HCT116 (cell line): ENCODE measurements at regions not wholly inside any gene's neighbourhood (a gene's known extent, or its start where the extent isn't known, plus 50 kb on each side); places are given as distances from the start of the nearest gene placed in this dataset.

ENCODE experiments used
- ATAC-seq: fragments of 200-7000 bp; cut with Tn5 transposase; 2 replicates; pipeline ENCODE4 v1.9.1; 2020; ENCODE audit warnings: mild to moderate bottlenecking, moderate library complexity
- BruUV-seq: library from RNA; stranded (reverse); fragments of 400-500 nt; replicated peaks from 2 replicates; lab custom pipeline; 2021; lab: Mats Ljungman, UMichigan
- CTCF ChIA-PET: fragments of 300-600 bp; sonication (Branson Sonifier 250); formaldehyde crosslinking; loops from one replicate; lab custom pipeline; 2021; ENCODE audit warnings: antibody characterized with exemption; lab: Charles Lee
- POLR2A ChIA-PET: fragments of 300-600, 350-600 bp; sonication (Branson Sonifier 250); formaldehyde crosslinking; loops from one replicate; lab custom pipeline; 2021; ENCODE audit warnings: antibody characterized with exemption; lab: Charles Lee
- RAD21 ChIA-PET, 2 experiments: fragments of 300-600 bp; sonication (Branson Sonifier 250); formaldehyde crosslinking; loops; one replicate each; lab custom pipeline; 2023; ENCODE audit warnings: low total read pairs in 2 of 2; ENCODE audit not compliant: uncharacterized antibody in 2 of 2, unreplicated experiment in 2 of 2, low non-redundant PET in 1 of 2; lab: Charles Lee
- DNase-seq: peaks from one replicate; pipeline ENCODE4 v3.0.0-alpha.2; 2010; ENCODE audit warnings: low read depth, low spot score
- H2AFZ ChIP-seq: fragments of 200-600 bp; shearing (Covaris generic), sonication (generic); 2 replicates; pipeline ENCODE4 v1.6.1; 2017; ENCODE audit warnings: low read depth, mixed run types, mixed read lengths, antibody characterized with exemption, low read length; ENCODE audit not compliant: poor library complexity, severe bottlenecking
- H3K27ac ChIP-seq: 2 replicates; pipeline ENCODE4 v1.5.1; 2012; ENCODE audit warnings: low read depth, low read length
- H3K27me3 ChIP-seq: fragments of 200-600 bp; sonication (generic); 2 replicates; pipeline ENCODE4 v1.6.1; 2016; ENCODE audit warnings: mixed run types, low read length, mixed read lengths; ENCODE audit not compliant: insufficient read depth
- H3K36me3 ChIP-seq, 2 experiments: fragments of 200-500 bp in 1 of 2; fragments of 200-600 bp in 1 of 2; sonication (Bioruptor generic) in 1 of 2; sonication (generic) in 1 of 2; 2 replicates each; pipeline versions ENCODE4 v1.5.1 to v1.6.1; 2014 to 2016; ENCODE audit warnings: low read length in 2 of 2, inconsistent platforms in 1 of 2, mixed read lengths in 1 of 2, mixed run types in 1 of 2; ENCODE audit not compliant: insufficient read depth in 2 of 2, control insufficient read depth in 1 of 2
- H3K4me1 ChIP-seq, 2 experiments: fragments of 200-600 bp in 1 of 2; sonication (generic) in 1 of 2; 2 replicates each; pipeline versions ENCODE4 v1.5.1 to v1.6.1; 2012 to 2017; ENCODE audit warnings: low read length in 2 of 2, inconsistent platforms in 1 of 2, mild to moderate bottlenecking in 1 of 2, mixed read lengths in 1 of 2, mixed run types in 1 of 2, moderate library complexity in 1 of 2; ENCODE audit not compliant: insufficient read depth in 2 of 2, control insufficient read depth in 1 of 2
- H3K4me2 ChIP-seq: fragments of 200-600 bp; sonication (generic); 2 replicates; pipeline ENCODE4 v1.6.1; 2017; ENCODE audit warnings: mixed run types, low read length, mixed read lengths
- H3K4me3 ChIP-seq, 2 experiments: fragments of 200-600 bp in 1 of 2; sonication (generic) in 1 of 2; replicated peaks in 1 of 2; 2 replicates each; pipeline ENCODE4 v1.5.1; 2011 to 2016; ENCODE audit warnings: low read length in 2 of 2, control low read depth in 1 of 2, low read depth in 1 of 2, mild to moderate bottlenecking in 1 of 2, mixed read lengths in 1 of 2, mixed run types in 1 of 2
- H3K79me2 ChIP-seq: fragments of 200-600 bp; sonication (generic); 2 replicates; pipeline ENCODE4 v1.6.1; 2017; ENCODE audit warnings: mild to moderate bottlenecking, mixed run types, low read length, moderate library complexity, mixed read lengths; ENCODE audit not compliant: insufficient read depth
- H3K9ac ChIP-seq: fragments of 200-600 bp; sonication (generic); 2 replicates; pipeline ENCODE4 v1.6.1; 2016; ENCODE audit warnings: low read length, mixed read lengths
- H3K9me2 ChIP-seq: fragments of 200-600 bp; sonication (generic), shearing (Covaris generic); 2 replicates; pipeline ENCODE4 v1.6.1; 2017; ENCODE audit warnings: mixed run types, mild to moderate bottlenecking, moderate library complexity; ENCODE audit not compliant: insufficient read depth
- H3K9me3 ChIP-seq, 2 experiments: fragments of 200-500 bp in 1 of 2; fragments of 200-600 bp in 1 of 2; sonication (Bioruptor generic) in 1 of 2; sonication (generic) in 1 of 2; 2 replicates each; pipeline ENCODE4 v1.6.1; 2014 to 2017; ENCODE audit warnings: low read length in 2 of 2, mixed read lengths in 2 of 2, inconsistent platforms in 1 of 2, low read depth in 1 of 2, mild to moderate bottlenecking in 1 of 2, mixed run types in 1 of 2, moderate library complexity in 1 of 2; ENCODE audit not compliant: control insufficient read depth in 1 of 2, insufficient read depth in 1 of 2
- H4K20me1 ChIP-seq: fragments of 200-600 bp; sonication (generic), shearing (Covaris generic); 2 replicates; pipeline ENCODE4 v1.6.1; 2017; ENCODE audit warnings: mixed run types, mild to moderate bottlenecking, moderate library complexity; ENCODE audit not compliant: insufficient read depth
- CBX3 ChIP-seq: IDR thresholded peaks from 2 replicates; pipeline ENCODE4 v1.6.1; 2012; ENCODE audit warnings: low read depth
- CEBPB ChIP-seq: IDR thresholded peaks from 2 replicates; pipeline ENCODE4 v1.6.1; 2012; ENCODE audit warnings: low read depth
- FOSL1 ChIP-seq: IDR thresholded peaks from 2 replicates; pipeline ENCODE4 v1.6.1; 2012; ENCODE audit warnings: low read depth
- MAX ChIP-seq: IDR thresholded peaks from 2 replicates; pipeline ENCODE4 v1.6.1; 2012
- POLR2A ChIP-seq: IDR thresholded peaks from 2 replicates; pipeline ENCODE4 v1.7.0; 2011; ENCODE audit warnings: borderline replicate concordance; ENCODE audit not compliant: insufficient read depth, insufficient read length; ENCODE audit errors: extremely low read depth
- POLR2AphosphoS5 ChIP-seq: IDR thresholded peaks from 2 replicates; pipeline ENCODE4 v1.6.1; 2011; ENCODE audit warnings: mild to moderate bottlenecking, low read depth, low read length, moderate library complexity
- RAD21 ChIP-seq: IDR thresholded peaks from 2 replicates; pipeline ENCODE4 v1.6.1; 2012; ENCODE audit warnings: low read depth, mild to moderate bottlenecking
- SIN3A ChIP-seq: IDR thresholded peaks from 2 replicates; pipeline ENCODE4 v1.6.1; 2012; ENCODE audit warnings: low read depth
- SP1 ChIP-seq: IDR thresholded peaks from 2 replicates; pipeline ENCODE4 v1.6.1; 2012; ENCODE audit warnings: low read depth
- YY1 ChIP-seq: IDR thresholded peaks from 2 replicates; pipeline ENCODE4 v1.6.1; 2011; ENCODE audit warnings: low read length, low read depth, moderate library complexity, mild to moderate bottlenecking; ENCODE audit not compliant: insufficient replicate concordance; ENCODE audit errors: extremely low read depth
- ZFX ChIP-seq: fragments of 450-650 bp; IDR thresholded peaks from 2 replicates; pipeline ENCODE4 v1.6.1; 2017
- ZNF274 ChIP-seq: fragments of 200-500 bp; sonication (Bioruptor generic); IDR thresholded peaks from 2 replicates; pipeline ENCODE4 v1.6.1; 2014; ENCODE audit warnings: mild to moderate bottlenecking, low read depth, low read length, inconsistent platforms
- intact Hi-C: fragments of 100-400 bp; cut with micrococcal nuclease; formaldehyde crosslinking; loops from 2 replicates; pipeline ENCODE4 v1.10.0; 2022
- TF ChIP-seq, protein P1 (sequence below): IDR thresholded peaks from 2 replicates; pipeline ENCODE4 v1.6.1; 2012; ENCODE audit warnings: low read depth
- TF ChIP-seq, protein P2 (sequence below): IDR thresholded peaks from 2 replicates; pipeline ENCODE4 v1.6.1; 2011; ENCODE audit warnings: mild to moderate bottlenecking, low read length, moderate library complexity; ENCODE audit not compliant: insufficient replicate concordance; ENCODE audit errors: extremely low read depth

- Histone ChIP-seq H3K36me3 (no peaks in the 10 kb centered on the region), H4K20me1 (no peaks in the 10 kb centered on the region), H3K4me2 (no peak overlapping the region), H2AFZ (no peak overlapping the region), H3K27ac (no peak overlapping the region), H3K9ac (no peak overlapping the region), H3K4me3 (no peak overlapping the region), H3K9me3 (no peaks in the 10 kb centered on the region), H3K79me2 (no peaks in the 10 kb centered on the region), H3K4me1 (peaks cover 0 to 9% of the 10 kb centered on the region in 2 experiments; a peak in 1 of 4 replicates), H3K27me3 (no peaks in the 10 kb centered on the region), H3K9me2 (no peaks in the 10 kb centered on the region)
- intact Hi-C loops = no loop called here
- ATAC-seq = no peak
- no peak for TF ChIP-seq SP1
- TF ChIP-seq FOSL1 = no peak
- no peak for TF ChIP-seq RAD21
- TF ChIP-seq, protein P1, sequence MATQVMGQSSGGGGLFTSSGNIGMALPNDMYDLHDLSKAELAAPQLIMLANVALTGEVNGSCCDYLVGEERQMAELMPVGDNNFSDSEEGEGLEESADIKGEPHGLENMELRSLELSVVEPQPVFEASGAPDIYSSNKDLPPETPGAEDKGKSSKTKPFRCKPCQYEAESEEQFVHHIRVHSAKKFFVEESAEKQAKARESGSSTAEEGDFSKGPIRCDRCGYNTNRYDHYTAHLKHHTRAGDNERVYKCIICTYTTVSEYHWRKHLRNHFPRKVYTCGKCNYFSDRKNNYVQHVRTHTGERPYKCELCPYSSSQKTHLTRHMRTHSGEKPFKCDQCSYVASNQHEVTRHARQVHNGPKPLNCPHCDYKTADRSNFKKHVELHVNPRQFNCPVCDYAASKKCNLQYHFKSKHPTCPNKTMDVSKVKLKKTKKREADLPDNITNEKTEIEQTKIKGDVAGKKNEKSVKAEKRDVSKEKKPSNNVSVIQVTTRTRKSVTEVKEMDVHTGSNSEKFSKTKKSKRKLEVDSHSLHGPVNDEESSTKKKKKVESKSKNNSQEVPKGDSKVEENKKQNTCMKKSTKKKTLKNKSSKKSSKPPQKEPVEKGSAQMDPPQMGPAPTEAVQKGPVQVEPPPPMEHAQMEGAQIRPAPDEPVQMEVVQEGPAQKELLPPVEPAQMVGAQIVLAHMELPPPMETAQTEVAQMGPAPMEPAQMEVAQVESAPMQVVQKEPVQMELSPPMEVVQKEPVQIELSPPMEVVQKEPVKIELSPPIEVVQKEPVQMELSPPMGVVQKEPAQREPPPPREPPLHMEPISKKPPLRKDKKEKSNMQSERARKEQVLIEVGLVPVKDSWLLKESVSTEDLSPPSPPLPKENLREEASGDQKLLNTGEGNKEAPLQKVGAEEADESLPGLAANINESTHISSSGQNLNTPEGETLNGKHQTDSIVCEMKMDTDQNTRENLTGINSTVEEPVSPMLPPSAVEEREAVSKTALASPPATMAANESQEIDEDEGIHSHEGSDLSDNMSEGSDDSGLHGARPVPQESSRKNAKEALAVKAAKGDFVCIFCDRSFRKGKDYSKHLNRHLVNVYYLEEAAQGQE = no peak
- TF ChIP-seq ZFX = no peak
- TF ChIP-seq POLR2AphosphoS5 = no peak
- no peak for TF ChIP-seq YY1
- no peak for TF ChIP-seq POLR2A
- no peak for TF ChIP-seq SIN3A
- TF ChIP-seq CBX3 = no peak
- TF ChIP-seq CEBPB = no peak
- TF ChIP-seq, protein P2, sequence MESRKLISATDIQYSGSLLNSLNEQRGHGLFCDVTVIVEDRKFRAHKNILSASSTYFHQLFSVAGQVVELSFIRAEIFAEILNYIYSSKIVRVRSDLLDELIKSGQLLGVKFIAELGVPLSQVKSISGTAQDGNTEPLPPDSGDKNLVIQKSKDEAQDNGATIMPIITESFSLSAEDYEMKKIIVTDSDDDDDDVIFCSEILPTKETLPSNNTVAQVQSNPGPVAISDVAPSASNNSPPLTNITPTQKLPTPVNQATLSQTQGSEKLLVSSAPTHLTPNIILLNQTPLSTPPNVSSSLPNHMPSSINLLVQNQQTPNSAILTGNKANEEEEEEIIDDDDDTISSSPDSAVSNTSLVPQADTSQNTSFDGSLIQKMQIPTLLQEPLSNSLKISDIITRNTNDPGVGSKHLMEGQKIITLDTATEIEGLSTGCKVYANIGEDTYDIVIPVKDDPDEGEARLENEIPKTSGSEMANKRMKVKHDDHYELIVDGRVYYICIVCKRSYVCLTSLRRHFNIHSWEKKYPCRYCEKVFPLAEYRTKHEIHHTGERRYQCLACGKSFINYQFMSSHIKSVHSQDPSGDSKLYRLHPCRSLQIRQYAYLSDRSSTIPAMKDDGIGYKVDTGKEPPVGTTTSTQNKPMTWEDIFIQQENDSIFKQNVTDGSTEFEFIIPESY = no peak
- TF ChIP-seq ZNF274 = no peak
- no peak for TF ChIP-seq MAX
- CTCF ChIA-PET = no interaction called here
- RAD21 ChIA-PET = no interaction called here
- POLR2A ChIA-PET = no interaction called here
- DNase-seq = no peak
- BruUV-seq = no TSS peak
These were observed 71.6 kb upstream of the CTTNBP2 start for GRCh38 chr7:117944886-117945285.
